CD1c-positive myeloid dendritic cell (primary cell): ENCODE measurements at regions not wholly inside any gene's neighbourhood (a gene's known extent, or its start where the extent isn't known, plus 50 kb on each side); places are given as distances from the start of the nearest gene placed in this dataset.
"Not testable (repeated sequence)": the region's sequence is repeated elsewhere in the genome, so short reads cannot be mapped to it uniquely, and the experiment has no call there.

Source experiments
- DNase-seq: peaks from one replicate; pipeline ENCODE4 v3.0.0-alpha.2; 2016; ENCODE audit errors: extremely low spot score

DNA sequence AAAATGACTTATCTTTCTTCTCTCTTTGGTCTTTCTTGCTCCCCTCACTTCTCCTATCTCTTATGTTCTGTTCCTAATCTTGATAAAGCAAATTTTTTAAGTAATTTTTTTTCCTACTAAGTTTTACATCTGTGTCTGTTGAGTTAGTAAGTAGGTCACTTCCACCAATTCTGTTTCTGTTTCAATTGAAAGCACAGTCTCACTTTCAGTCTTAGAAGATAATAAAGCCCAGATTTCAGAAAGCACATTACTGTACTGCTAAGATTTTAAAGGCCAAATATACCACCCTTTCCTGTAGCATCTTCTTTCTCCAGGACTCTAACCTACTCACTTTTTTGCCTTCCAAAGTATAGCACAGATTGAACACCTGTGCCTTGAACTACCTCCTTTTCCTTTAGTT lies 866.1 kb upstream of the ADGRB3 start:
- no peak for DNase-seq

DNA sequence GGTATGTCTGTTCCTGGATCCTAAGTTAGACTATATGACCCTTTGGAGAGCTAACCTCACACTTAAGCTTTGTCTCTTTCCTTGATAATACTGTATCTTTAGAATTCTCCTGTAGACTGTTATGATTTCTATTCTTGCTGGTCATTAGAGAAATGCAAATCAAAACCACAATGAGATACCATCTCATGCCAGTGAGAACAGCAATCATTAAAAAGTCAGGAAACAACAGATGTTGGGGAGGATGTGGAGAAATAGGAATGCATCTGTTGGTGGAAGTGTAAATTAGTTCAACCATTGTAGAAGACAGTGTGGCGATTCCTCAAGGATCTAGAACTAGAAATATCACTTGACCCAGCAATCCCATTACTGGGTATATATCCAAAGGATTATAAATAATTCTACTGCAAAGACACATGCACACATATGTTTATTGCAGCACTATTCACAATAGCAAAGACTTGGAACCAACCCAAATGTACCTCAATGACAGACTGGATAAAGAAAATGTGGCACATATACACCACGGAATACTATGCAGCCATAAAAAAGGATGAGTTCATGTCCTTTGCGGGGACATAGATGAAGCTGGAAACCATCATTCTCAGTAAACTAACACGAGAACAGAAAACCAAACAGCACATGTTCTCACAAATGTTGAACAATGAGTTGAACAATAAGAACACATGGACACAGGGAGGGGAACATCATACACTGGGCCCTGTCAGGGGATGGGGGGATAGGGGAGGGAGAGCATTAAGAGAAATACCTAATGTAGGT lies 867.8 kb upstream of the ADGRB3 start:
- not testable (repeated sequence) for DNase-seq

DNA sequence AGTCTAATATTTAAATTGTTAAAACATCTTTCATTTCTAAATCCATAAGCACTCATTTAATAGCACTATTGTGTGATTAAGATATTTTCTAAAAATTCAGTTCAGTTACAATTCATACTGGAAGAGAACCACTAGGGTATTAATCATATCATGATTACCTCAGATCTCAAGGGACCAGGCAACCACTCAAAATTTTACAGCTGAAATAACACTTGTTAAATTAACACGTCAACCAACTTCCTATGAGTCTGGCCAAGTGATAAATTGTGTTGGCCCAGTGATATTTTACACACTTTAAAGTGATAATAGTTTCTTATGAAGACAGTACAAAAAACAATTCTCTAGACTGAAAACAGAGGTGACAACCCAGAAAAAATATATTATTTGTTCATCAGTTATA lies 869.0 kb upstream of the ADGRB3 start:
- DNase-seq, result no peak

DNA sequence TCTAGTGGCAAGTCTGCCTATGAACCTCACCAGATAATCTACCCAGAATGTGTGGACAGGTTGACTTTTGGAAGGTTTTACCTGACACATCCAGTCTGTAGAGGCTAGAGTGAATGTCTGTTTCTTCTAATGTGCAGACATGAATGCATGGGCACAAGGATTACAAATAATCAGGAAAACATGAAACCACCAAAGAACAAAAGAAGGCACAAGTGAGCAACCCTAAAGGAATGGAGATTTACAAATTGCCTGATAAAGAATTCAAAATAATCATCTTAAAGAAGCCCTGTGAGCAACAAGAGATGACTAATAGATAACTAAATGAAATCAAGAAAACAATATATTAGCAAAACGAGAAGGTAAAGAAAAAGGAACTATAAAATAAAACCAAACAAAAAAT lies 876.1 kb upstream of the ADGRB3 start:
- DNase-seq, result no peak

DNA sequence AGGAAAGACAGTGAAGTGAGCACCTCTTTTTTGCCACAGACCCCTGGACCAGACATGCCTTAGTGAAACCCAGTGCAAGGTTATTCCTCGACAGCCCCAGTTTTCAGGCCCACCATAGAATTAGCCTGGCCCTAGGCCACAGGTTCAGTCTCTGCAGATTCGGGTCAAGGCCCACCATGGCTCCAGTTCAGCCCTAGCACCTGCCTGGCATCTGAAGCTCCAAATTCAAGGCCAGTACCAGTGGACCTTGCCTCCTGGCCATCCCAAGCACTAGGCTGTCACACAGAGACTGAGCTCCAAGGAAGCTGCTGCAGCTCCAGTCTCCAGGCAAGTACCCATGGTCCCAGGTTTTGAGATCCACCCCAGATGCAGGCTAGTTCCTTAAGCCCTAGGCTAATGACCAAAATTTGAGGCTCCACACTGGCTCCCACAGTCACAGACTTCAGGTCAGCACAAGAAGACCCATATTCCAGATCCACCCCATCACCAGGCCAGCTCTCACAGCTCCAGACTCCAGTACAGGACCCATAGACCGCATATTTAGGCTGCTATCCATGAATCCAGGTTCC lies 877.5 kb upstream of the ADGRB3 start:
- no peak for DNase-seq

DNA sequence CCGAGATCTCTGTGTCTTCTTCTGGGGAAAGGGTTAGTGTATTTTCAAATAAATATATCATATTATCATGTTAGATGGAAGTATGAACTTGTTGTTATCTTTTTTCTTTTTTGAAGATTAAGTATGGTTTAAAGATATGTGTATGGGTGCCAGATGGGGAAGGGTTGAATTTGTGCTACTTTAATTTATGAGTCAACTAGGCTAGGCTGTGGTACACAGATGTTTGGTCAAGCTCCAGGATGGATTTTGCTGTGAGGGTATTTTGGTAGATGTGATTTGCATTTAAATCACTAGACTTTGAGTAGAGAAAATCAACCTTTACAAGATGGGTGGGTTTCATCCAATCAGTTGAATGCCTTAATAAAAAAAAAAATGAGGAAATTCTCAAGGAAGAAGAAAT lies 886.6 kb upstream of the ADGRB3 start:
- no peak for DNase-seq

DNA sequence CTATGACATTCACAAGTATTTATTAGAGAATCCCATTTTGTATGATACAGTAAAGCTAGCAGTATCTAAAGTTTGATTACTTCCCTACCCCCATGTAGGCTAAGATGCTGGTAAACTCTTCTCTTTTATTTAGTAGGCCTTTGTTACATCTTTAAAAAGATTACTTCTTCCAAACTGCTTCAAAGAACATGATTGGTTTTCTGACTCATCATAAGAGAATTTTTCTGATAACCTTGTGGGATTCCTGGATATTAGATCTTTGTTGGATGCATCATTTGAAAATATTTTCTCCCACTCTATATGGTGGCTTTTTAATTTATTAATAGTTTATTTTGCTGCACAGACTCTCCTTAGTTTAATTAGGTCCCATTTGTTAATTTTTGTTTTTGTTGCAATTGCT lies 898.3 kb upstream of the ADGRB3 start:
- DNase-seq, result no peak

DNA sequence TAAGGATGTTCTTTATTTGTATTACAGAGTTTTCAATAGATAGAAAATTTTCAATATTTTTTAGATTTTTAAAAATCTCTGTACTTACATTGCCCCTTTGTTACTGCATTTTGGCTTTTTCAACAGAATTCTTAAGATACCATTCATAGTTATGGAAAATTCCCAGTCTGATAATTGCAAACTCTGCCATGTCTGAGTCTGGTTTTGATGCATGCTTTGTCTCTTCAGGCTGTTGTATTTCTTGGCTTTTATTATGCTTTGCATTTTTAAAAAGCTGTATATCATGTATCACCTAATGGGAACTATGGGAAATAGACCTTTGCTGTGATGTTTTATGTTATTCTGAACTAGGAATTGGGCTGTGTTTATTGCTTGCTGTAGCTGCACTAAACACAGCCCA lies 898.9 kb upstream of the ADGRB3 start:
- no peak for DNase-seq

DNA sequence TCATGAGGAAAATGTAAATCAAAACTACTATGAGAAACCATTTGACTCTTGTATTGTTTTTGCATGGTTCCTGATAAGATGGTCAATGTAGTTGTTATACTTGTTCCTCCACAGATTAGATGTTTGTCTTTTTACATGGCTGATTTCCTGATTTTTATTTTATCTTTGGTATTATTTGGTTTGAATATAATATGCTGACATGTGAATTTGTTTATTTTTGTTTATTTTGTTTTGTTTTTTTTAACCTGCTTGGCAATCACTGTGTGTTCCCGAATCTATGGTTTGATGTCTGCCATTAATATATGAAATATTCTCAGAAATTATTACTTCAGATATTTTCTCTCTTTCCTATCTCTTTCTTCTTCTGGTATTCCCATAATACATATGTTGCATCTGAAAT lies 899.5 kb upstream of the ADGRB3 start:
- no peak for DNase-seq

DNA sequence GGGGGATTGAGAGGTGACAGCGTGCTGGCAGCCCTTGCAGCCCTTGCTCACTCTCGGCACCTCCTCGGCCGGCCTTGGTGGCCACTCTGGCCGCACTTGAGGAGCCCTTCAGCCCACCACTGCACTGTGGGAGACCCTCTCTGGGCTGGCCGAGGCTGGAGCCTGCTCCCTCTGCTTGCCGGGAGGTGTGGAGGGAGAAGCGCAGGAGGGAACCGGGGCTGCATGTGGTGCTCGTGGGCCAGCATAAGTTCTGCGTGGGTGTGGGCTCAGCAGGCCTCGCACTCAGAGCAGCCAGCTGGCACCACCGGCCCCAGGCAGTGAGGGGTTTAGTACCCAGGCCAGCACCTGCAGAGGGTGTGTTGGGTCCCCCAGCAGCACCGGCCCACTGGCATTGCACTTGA lies 912.2 kb upstream of the ADGRB3 start:
- no peak for DNase-seq

DNA sequence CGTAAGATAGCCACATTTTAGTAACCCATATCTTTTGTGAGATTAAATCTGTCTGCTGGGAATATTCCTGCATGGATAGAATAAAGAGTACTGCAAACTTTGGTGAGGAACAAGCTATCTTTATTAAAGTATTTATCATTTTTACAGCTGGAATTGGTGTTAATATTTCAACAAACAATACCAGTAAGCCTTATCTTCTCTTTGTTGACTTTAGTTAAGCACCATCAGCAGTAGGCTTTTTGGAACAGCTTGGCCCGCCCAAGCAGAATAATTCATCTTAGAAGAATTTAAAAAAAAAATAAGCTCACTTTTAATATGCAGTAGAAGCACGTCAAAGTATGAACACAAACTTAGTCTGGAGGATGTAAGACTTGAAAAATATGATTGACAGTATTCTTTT lies 917.8 kb upstream of the ADGRB3 start:
- DNase-seq, result no peak

DNA sequence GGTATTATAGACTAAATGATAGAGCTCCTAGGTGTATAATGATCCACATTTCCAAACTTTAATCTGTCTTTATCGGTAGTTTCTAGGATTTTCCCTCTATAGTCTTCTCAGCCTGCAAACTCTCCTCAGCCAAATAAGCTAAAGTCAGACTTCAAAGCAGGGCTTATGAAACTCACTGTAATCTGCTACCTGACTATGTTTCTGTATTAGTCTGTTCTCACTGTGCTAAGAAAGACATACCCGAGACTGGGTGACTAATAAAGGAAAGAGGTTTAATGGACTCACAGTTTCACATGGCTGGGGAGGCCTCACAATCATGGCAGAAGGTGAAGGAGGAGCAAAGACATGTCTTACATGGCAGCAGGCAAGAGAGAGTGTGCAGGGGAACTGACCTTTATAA lies 928.7 kb upstream of the ADGRB3 start:
- no peak for DNase-seq

DNA sequence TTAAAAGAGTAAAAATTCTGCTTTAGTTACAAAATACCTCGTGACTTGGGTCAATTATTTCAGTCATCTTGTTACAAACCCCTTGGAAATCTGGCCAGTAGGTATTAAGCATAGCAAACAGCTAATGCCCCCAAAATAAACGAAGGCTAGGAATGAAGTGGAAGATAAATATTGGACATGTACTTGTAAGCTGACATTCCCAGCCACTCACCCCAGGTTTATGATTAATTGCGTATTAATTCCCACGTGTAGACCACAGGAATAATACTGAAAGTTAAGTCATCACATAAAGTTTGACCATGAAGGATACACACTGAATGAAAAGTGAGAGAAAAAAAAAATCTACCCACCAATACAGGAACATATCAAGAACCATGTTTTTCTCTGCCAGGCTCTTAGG lies 936.5 kb upstream of the ADGRB3 start:
- DNase-seq, result no peak

DNA sequence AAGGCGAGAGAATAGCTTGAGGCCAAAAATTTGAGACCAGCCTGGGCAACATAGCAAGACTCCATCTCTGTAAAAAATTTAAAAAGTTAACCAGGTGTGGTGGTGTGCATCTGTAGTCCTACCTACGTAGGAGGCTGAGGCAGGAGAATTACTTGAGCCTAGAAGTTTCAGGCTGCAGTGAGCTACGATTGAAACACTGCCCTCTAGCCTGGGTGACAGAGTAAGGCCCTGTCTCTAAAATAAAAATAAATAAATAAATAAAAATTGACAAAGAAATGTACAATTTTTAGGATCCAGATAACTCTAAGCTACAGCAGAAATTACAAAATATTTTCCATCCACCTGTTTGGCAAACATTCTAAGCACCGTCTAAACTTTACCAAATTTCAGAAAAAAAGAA lies 941.0 kb upstream of the ADGRB3 start:
- no peak for DNase-seq

DNA sequence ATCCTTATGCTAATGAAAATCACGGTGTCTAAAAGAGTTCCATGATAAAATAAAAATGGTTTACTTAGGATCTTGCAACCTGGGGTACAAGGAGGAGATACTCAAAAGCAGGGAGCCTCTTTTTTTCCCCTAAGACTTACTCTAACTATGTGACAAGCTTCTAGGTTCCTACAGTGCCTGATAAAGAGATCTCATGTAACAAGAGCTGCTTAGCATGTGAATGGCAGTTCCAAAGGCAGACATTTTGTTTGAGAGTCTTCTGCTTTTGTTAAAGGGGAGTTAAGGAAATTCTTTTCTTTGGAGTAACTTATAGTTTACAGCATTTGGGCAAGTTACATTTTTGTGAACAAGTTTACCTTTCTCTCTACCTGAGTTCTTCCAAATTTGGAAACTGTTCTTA lies 945.8 kb upstream of the ADGRB3 start:
- no peak for DNase-seq

DNA sequence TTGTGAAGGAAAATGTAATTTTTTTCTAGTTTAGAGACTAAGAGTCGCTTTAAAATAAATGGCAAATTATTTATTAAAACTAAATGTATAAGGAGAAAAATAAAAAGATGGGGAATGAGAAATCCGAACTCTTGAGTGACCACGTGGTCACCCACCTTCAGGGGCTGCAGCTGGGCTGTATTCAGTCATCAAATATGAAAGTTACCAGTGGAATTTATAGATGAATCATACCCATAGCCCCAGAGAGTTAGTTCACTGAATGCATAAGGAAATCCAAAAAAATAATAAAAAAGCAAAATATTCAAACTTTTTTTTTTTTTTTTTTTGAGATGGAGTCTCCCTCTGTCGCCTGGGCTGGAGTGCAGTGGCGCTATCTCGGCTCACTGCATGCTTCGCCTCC lies 947.7 kb upstream of the ADGRB3 start:
- DNase-seq, result no peak

DNA sequence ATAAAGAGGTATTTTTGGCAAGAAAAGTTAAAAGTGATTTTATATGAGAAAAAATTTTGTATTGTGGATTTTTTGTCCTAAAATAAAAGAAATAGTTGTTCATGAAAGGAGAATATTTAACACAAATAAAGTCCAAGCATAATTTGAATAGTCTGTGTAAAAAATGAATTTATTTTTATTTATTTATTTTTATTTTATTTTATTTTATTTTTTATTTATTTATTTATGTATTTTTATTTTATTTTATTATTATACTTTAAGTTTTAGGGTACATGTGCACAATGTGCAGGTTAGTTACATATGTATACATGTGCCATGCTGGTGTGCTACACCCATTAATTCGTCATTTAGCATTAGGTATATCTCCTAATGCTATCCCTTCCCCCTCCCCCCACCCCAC lies 948.9 kb upstream of the ADGRB3 start:
- not testable (repeated sequence) for DNase-seq

DNA sequence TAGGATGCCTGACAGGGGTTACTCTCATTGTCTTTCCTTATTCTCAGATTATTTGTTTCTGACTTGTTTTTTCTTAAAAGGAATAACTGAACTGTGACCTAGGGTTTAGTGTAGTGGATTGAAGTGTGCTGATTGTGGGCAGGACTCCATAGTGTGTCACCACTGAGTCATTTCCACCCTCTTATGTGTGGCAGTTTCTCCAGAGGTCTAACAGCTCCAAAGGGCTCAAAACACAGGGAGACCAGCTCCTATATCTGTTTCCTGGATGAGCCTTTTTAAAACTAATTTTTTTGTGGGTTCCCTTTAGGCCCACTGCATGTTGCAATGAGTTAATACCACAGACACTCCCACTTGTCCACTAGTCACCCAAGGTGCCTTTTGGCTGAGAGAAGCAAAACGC lies 951.1 kb upstream of the ADGRB3 start:
- no peak for DNase-seq

DNA sequence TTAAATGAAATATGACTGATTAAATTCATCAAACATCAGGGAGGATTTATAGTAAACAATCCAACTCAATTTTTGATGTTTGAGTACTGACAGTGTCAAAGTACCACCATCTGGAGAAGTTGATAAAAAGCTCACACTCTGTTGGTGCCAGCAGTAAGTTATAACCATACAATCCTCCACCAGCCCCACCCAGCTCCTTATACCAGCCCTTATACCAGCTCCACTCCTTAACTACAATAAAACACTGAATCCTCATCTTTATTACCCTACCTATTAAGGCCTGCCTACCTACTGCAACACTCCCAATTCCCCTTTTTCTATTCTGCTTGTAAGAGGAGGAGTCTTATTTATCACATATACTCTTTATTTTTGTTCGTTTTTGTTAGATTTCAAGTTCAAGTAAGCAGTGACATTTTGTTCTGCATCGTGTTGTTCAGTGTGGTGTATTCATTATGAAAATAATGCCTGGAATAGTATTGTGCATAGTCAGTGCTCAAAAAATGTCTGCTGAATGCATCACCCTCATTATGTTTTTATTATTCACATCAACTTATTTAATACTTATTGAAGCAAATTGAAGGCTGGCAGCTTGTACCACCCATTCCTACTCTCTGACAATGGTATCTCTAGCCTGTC lies 954.7 kb upstream of the ADGRB3 start:
- no peak for DNase-seq

DNA sequence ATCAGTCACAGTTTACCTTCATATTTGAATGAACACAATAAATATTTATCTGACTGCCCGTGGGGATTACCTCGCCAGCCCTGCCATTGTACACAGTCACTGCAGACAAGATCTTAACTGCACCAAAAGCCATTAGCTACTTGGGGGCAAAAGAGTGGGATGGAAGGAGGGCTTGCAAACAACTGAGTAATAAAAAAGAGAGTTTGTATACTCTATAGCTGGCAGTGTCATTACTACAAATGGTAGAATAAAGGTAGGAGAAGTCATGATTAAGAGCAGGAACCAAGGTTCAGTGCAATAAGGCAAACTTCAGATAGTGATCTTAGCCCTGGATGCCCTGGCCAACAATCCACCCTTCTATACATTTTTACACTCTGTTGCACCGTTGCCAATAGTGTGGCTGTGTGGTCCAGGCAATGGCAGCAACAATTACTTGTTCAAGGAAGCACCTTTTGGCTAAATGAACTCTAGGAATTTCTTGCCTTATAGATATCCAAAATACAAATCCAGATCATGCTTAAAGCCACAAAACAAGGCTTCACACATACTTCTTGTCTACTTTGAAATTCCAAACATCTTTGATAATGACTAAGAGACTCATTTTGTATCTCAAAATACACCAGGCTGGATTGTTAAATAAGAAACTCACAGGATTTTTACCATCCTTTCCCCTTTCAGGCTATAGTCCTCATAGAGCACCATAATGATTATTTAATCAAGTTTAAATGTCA lies 955.4 kb upstream of the ADGRB3 start:
- no peak for DNase-seq

DNA sequence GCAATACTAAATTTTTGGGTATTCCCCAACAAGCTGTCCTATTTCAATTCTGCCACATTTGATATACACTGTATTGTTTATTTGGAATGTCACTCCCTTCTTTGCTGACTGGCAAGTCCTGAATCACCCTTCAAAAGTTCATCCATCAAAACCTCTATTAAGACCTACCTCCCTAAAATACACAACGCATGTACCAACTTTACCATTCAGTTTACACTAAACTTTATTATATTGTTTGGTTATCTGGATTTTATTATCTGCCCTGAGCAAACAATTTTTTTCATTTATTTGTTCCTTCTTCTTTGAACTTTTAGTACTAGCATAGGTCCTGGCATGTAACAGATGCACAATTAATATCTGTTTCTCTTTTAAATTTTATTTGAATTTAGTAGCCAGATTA lies 958.2 kb upstream of the ADGRB3 start:
- DNase-seq, result no peak

DNA sequence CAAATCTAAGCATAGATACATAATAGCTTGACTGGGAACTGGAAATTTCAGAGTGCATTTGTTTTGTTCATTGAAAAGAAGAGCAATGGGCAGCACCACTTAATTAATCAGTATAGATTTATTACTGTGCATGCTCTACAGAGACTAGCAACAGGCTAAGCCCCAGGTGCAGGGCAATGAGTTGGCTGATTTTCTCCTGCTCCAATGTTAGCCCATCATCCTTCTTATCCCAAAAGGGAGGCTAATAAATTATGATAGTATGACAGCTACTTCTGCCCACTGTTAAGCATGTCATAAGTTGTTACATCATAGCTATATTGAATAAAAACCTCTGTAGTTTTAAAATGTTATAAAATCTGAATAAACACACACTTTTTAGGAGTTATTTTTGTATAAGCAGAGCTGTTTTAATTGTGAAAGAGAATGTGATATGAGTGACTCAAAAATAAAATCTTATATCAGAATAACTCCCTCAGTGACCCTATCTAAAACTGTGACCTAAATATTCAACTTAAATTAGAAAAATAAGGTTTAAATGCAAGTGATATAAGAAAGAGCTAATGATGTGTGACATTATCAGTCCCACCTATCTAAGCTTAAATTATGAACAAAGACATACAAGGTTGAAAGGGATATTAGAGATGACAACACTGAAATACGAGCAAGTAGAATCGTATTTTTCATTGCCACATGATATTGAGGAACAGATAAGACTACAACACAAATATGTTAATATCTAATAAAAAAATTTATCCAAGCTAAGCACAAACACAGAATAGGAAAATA lies 967.3 kb upstream of the ADGRB3 start:
- no peak for DNase-seq
